22Rv1 (cell line): ENCODE measurements at regions not wholly inside any gene's neighbourhood (a gene's known extent, or its start where the extent isn't known, plus 50 kb on each side); places are given as distances from the start of the nearest gene placed in this dataset.

Experiments
- ZFX ChIP-seq: fragments of 450-650 bp; IDR thresholded peaks from 2 replicates; pipeline ENCODE4 v1.6.1; 2017; ENCODE audit warnings: antibody characterized with exemption, borderline replicate concordance
- TF ChIP-seq, protein P1 (sequence below): fragments of 450-650 bp; IDR thresholded peaks from 2 replicates; pipeline ENCODE4 v1.5.1; 2017; ENCODE audit warnings: mild to moderate bottlenecking

DNA sequence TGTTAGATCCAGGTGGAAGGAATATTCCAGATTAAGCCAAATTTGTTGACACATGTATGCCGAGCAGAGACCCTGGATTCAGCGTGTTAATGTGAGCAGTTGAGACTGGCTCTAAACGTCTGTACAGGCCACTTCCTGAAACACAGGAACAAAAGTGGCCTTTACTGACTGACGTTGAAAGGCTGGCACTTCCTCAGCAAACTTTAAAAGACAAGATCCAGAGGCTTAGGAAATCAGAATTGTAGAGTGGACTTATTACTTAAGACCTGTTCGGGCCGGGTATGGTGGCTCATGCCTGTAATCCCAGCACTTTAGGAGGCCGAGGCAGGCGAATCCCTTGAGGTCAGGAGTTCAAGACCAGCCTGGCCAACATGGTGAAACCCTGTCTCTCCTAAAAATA is 125.7 kb upstream of the ARID1B start:
- TF ChIP-seq, protein P1, sequence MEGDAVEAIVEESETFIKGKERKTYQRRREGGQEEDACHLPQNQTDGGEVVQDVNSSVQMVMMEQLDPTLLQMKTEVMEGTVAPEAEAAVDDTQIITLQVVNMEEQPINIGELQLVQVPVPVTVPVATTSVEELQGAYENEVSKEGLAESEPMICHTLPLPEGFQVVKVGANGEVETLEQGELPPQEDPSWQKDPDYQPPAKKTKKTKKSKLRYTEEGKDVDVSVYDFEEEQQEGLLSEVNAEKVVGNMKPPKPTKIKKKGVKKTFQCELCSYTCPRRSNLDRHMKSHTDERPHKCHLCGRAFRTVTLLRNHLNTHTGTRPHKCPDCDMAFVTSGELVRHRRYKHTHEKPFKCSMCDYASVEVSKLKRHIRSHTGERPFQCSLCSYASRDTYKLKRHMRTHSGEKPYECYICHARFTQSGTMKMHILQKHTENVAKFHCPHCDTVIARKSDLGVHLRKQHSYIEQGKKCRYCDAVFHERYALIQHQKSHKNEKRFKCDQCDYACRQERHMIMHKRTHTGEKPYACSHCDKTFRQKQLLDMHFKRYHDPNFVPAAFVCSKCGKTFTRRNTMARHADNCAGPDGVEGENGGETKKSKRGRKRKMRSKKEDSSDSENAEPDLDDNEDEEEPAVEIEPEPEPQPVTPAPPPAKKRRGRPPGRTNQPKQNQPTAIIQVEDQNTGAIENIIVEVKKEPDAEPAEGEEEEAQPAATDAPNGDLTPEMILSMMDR = no peak
- no peak for TF ChIP-seq ZFX
